ENCODE measurements at regions not wholly inside any gene's neighbourhood (a gene's known extent, or its start where the extent isn't known, plus 50 kb on each side); places are given as distances from the start of the nearest gene placed in this dataset.

DNA sequence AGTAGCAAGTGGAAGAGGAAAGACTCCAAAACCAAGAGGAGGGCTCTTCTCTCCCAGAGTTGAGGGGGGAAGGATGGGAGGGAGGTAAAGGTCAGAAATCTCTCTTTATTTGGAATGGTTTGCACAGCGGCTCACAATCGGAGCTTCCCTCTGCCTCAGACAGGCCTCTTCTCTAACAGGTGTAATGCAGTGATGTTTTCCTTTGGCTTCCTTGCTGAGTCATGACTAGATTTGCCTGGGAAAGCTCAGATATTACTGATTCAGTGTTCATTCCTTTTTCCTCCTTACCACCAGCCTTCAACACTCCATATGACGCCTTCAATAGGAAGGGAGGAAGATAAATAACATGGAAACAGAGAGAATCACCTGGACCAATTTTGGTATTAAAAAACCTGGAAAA is 136.6 kb downstream of the RNF152 start:
- TF ChIP-seq, protein P1, sequence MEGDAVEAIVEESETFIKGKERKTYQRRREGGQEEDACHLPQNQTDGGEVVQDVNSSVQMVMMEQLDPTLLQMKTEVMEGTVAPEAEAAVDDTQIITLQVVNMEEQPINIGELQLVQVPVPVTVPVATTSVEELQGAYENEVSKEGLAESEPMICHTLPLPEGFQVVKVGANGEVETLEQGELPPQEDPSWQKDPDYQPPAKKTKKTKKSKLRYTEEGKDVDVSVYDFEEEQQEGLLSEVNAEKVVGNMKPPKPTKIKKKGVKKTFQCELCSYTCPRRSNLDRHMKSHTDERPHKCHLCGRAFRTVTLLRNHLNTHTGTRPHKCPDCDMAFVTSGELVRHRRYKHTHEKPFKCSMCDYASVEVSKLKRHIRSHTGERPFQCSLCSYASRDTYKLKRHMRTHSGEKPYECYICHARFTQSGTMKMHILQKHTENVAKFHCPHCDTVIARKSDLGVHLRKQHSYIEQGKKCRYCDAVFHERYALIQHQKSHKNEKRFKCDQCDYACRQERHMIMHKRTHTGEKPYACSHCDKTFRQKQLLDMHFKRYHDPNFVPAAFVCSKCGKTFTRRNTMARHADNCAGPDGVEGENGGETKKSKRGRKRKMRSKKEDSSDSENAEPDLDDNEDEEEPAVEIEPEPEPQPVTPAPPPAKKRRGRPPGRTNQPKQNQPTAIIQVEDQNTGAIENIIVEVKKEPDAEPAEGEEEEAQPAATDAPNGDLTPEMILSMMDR (IDR thresholded peaks at IDR 0.05; ENCODE audit: control extremely low read depth, extremely low read depth, low read depth, missing control alignments): no peak
- no peak for DNase-seq (ENCODE audit: extremely low spot score)
- POLR2A ChIA-PET: no interaction called here
- CTCF ChIA-PET: interaction anchor here (1.1 to 1.2 kb wide), 2 partner anchors 9 to 105 kb away, joined by 3 read pairs; no protein-coding TSS in a partner anchor

DNA sequence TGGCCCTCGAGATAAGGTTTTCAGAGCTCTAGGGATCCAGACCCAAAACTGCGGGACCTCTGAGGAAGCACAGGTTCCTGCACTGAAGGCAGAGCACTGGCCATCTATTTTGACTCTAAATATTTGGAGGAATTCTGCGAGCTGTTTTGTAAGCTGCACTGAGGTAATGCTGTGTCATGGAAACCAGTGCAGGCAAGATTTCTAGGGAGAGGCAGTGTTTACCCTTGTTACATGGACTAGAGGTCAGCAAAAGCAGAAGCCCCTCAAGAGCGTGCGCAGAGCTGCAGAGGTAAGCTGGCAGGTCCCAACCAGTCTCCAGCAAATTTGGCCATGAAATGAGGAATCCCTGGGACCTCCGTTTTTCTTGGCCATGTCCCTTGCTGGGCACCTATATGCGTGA is 137.3 kb downstream of the RNF152 start:
- TF ChIP-seq, protein P1 (IDR thresholded peaks at IDR 0.05; ENCODE audit: control extremely low read depth, extremely low read depth, low read depth, missing control alignments): no peak
- CTCF ChIA-PET: interaction anchor here (1.1 kb wide), 1 partner anchor 106 kb away, joined by 3 read pairs; no protein-coding TSS in a partner anchor
- POLR2A ChIA-PET: no interaction called here
- no peak for DNase-seq (ENCODE audit: extremely low spot score)

DNA sequence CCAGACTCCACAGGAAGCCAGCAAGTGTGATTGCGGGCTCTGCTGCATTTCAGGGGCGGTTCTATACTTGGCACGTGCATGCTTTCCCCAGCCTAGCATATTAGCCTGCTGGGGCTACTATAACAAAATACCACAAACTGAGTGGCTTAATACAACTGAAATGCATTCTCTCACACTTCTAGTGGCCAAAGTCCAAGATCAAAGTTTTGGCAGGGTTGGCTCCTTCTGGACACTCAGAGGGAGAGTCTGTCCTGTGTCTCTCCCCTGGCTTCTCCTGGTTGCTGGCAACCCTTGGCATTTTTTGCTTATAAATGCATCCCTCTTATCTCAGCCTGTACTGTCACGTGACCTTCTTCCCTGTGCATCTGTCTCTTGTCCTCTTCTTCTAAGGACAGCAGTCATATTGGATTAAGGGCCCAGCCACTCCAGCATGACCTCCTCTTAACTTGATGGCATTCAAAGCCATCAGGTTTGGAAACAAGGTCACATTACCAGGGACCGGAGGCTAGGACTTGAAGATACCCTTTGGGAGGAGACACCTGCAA is 138.7 kb downstream of the RNF152 start:
- ChIA-PET POLR2A (no interaction called here), CTCF (interaction anchor here (1.7 kb wide), 1 partner anchor 24 kb away, joined by 3 read pairs; no protein-coding TSS in a partner anchor)
- TF ChIP-seq, protein P1 (IDR thresholded peaks at IDR 0.05; ENCODE audit: control extremely low read depth, extremely low read depth, low read depth, missing control alignments): no peak
- DNase-seq (ENCODE audit: extremely low spot score): no peak

DNA sequence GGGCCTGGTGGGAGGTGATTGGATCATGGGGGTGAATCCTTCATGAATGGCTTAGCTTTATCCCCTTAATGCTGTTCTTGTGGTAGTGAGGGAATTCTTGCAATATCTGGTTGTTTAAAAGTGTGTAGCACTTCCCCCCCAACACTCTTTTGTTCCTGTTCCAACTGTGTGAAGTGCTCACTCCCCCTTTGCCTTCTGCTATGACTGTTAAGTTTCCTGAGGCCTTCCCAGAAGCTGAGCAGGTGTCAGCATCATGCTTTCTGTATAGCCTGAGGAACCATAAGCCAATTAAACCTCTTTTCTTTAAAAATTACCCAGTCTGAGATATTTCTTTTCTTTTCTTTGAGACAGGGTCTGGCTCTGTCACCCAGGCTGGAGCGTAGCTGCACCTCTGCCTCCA is 139.4 kb downstream of the RNF152 start:
- ChIA-PET POLR2A (no interaction called here), CTCF (interaction anchor here (1.7 kb wide), 1 partner anchor 24 kb away, joined by 3 read pairs; no protein-coding TSS in a partner anchor)
- no peak for DNase-seq (ENCODE audit: extremely low spot score)
- TF ChIP-seq, protein P1 (IDR thresholded peaks at IDR 0.05; ENCODE audit: control extremely low read depth, extremely low read depth, low read depth, missing control alignments): no peak

DNA sequence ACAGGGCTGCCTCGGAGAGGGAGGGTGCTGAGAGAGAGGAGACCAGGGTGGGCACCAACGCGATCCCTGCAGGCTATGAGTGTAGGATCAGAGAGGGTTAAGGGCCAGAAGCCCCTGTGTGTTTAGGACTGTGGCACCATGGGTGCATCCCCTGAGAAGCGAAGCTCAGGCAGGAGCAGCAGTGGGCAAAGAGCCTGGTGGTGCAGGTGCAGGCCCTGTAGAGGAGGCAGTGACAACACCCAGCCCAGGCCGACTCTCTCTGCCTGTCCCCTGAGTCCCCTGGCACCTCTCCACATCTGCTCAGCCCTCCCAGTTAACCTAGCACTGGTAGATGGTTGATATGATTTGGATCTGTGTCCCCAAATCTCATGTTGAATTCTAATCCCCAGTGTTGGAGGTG is 139.8 kb downstream of the RNF152 start:
- DNase-seq (ENCODE audit: extremely low spot score): no peak
- TF ChIP-seq, protein P1 (IDR thresholded peaks at IDR 0.05; ENCODE audit: control extremely low read depth, extremely low read depth, low read depth, missing control alignments): no peak
- ChIA-PET CTCF (interaction anchor here (1.7 kb wide), 1 partner anchor 23 kb away, joined by 3 read pairs; no protein-coding TSS in a partner anchor), POLR2A (no interaction called here)

DNA sequence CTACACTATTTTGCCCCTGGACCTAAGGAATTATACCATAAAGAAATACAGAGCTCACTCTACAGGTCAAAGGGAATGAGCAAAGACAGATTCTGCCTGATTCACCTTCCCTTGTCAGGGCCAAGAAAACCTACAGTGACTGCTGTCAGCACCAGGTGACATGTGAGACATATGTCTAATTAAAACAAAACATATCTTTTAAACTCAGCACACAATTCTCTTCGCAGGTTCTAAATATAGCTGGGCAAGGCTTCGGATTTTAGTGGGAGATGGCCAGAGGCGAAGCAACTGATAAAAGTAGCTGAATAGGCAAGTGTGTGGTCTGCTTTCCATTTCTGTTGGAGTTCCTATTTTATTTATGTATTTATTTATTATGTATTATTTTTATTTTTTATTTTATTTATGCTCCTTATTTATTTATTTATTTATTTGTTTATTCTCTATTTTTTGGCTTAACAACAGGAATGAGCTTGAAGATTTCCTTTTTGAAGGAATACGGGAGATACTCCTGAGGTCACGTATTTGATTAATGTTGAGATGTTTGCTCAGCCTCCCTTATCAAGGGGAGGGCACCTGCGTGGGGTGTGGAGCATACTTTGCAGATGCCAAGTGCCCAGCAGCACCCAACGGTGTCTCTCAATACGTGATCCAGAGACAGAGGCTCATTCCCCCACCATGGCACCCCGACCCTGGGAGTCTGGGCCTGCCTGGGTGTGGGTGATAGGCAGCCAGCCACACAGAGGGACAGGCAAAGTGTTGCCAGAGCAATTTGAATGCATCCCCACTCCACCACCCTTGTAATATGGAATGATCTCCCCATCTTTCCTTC is 141.8 kb downstream of the RNF152 start:
- TF ChIP-seq, protein P1 (IDR thresholded peaks at IDR 0.05; ENCODE audit: control extremely low read depth, extremely low read depth, low read depth, missing control alignments): no peak
- DNase-seq (ENCODE audit: extremely low spot score): no peak
- CTCF ChIA-PET: no interaction called here
- POLR2A ChIA-PET: no interaction called here

All from GM10248 (cell line).